C4-2B (cell line): ENCODE measurements at regions not wholly inside any gene's neighbourhood (a gene's known extent, or its start where the extent isn't known, plus 50 kb on each side); places are given as distances from the start of the nearest gene placed in this dataset.

Experiments
- CTCF ChIP-seq: fragments of 450-650 bp; conservative IDR thresholded peaks from 2 replicates; pipeline ENCODE4 v1.5.1; 2017; ENCODE audit warnings: mild to moderate bottlenecking
- ZFX ChIP-seq: fragments of 450-650 bp; IDR thresholded peaks from 2 replicates; pipeline ENCODE4 v1.6.1; 2017

GRCh38 chr1:21342961-21343838 is 52.9 kb upstream of the ECE1 start:
- TF ChIP-seq CTCF (no peak), ZFX (no peak)
